B cell (primary cell): ENCODE measurements at regions not wholly inside any gene's neighbourhood (a gene's known extent, or its start where the extent isn't known, plus 50 kb on each side); places are given as distances from the start of the nearest gene placed in this dataset.

ENCODE experiments used
- EZH2 ChIP-seq: IDR thresholded peaks from 2 replicates; pipeline ENCODE4 v1.6.1; 2012; ENCODE audit warnings: borderline replicate concordance, low read depth, mild to moderate bottlenecking, moderate library complexity, low read length; ENCODE audit not compliant: insufficient read depth, poor library complexity, severe bottlenecking
- TF ChIP-seq, protein P1 (sequence below): fragments of 200-600 bp; IDR thresholded peaks from one replicate; pipeline ENCODE4 v1.8.0; 2022; ENCODE audit warnings: antibody characterized with exemption, mild to moderate bottlenecking

DNA sequence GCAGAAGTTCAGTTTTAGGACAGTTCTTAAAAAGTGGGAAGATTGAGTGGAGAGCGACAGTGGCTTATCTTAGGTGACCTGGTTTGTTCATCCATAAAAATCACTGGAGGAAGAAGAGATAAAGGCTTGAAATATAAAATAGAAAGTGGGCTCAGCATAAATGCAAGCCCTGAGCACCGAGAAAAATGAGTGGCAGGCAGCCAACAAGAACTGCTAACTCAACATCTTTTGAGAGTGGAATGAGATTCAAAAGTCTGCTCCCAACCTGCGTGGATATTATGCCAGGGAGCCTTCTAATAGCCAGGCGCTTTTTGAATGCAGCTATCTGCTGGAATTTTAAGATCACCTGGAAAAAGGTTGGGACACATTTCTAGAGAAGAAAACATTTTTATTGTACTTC is 666.5 kb downstream of the FLRT2 start:
- TF ChIP-seq, protein P1, sequence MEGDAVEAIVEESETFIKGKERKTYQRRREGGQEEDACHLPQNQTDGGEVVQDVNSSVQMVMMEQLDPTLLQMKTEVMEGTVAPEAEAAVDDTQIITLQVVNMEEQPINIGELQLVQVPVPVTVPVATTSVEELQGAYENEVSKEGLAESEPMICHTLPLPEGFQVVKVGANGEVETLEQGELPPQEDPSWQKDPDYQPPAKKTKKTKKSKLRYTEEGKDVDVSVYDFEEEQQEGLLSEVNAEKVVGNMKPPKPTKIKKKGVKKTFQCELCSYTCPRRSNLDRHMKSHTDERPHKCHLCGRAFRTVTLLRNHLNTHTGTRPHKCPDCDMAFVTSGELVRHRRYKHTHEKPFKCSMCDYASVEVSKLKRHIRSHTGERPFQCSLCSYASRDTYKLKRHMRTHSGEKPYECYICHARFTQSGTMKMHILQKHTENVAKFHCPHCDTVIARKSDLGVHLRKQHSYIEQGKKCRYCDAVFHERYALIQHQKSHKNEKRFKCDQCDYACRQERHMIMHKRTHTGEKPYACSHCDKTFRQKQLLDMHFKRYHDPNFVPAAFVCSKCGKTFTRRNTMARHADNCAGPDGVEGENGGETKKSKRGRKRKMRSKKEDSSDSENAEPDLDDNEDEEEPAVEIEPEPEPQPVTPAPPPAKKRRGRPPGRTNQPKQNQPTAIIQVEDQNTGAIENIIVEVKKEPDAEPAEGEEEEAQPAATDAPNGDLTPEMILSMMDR: no peak
- no peak for TF ChIP-seq EZH2
